HG02840 (cell line): ENCODE measurements at regions not wholly inside any gene's neighbourhood (a gene's known extent, or its start where the extent isn't known, plus 50 kb on each side); places are given as distances from the start of the nearest gene placed in this dataset.
"Not testable (repeated sequence)": the region's sequence is repeated elsewhere in the genome, so short reads cannot be mapped to it uniquely, and the experiment has no call there.

Experiments
- ATAC-seq: cut with Tn5 transposase; IDR thresholded peaks from one replicate; pipeline ENCODE4 v1.9.1; 2021; ENCODE audit warnings: mild to moderate bottlenecking, moderate library complexity, moderate number of reproducible peaks; ENCODE audit not compliant: unreplicated experiment, low FRiP score

DNA sequence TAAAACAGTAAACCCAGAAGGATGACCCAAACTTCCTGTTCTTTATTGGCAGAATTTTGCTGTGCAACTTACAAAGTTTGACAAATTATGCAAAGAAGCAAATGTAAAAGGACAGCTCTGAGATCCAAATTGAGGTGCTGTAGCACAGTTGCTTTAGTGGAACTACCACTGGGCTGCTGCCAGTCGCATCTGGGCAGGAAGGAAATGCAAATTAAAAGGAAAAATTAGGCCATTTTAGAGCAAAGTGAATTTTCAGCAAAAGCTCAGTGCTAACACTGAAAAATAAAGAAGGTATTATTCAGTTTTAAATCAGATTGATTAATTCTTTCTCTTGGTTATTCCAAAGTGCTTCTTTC lies 104.5 kb downstream of the ZMAT3 start:
- peak; percentile 22 for ATAC-seq

DNA sequence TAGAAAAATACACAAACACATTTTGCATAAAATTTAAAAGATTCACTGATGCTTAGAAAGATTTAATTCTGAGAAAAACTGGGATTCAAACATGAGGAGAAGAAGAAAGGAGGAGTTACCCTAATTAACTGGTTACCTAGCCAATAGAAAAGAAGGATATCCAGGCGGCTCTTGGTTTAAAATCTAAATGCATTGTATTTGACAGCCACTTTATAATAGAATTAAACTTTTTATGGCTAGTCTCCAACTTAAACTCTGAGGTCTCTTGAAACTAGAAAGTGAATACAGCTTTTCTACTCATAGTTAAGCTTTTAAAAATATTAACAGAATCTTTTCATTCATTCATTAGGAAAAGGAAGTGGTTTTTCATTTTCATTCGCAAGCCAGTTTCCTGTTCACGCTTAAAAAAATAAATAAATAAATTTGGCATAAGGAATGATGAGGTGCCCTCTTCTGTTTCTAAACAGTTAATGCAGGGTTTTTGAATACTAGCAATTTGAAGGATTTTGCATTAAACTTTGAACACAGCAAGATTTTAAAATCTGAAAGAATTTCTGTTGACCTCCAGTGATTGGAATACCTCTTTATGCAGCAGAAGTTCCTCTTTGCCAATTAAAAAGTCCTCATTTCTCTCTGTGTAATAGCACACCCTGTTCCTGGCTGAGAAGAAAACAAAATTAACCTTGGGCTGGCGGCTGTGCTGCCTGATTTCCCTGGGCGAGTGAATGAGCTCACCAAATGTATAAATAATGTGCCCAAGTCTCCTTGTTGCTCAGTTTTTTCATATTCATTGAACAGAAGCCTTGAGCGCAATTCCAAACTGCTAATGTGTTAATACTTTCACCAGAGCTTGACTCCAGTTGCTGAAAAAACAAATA lies 105.1 kb downstream of the ZMAT3 start:
- peak; percentile 38 for ATAC-seq

DNA sequence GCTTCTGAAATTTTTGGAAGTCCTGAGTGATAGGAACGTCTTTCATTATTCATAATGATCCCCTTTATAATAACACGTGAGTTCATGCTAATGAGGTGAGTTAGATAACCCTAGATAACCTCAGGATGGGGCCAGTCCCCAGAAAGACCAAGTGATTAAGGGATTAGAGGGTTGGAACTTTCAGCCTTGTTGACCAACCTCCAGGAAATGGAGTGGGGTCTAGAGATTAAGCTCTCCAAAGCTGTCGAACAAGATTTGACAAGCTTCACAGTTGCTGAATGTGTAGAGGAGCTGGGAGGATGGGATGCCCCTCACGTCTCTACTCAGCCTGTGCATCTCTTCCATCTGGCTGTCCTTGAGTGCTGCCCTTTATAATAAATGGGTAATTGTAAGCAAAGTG lies 107.1 kb downstream of the ZMAT3 start:
- no peak for ATAC-seq

DNA sequence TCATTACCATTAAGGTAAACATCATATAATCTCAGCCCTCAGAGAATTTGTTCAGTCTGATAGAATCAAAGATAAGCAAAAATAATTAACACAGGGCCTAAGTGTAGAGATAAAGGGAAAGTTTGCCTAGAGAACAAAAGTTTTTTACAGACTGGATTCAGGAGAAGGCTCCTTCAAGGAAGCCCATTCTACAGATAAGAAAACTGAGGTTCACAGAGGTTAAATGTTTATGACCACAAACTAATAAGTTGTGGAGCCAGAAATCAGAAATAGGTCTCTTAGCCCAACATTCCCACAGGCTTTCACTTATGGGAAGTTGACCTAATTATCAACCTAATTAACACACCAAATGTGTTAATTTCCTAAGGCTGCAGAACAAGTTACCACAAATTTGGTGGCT lies 110.7 kb downstream of the ZMAT3 start:
- ATAC-seq = no peak

DNA sequence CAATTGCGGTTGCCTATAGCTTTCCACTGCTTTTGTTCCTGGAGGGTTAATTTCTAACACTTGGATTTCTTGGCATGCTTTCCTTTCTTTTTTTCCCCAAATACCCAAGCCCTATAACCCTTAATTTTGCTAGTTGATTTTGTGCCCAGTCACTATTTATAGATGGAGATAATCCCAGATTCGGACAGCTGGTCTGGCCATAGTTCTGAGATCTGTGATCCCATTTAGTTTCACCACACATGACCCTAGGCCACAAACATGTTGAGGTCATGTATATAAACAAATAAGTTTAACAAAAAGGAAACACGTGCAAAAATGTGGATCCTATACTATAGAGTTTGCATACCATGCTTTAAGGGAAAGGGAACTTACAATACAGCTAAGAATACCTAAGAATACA lies 111.4 kb downstream of the ZMAT3 start:
- ATAC-seq = no peak

DNA sequence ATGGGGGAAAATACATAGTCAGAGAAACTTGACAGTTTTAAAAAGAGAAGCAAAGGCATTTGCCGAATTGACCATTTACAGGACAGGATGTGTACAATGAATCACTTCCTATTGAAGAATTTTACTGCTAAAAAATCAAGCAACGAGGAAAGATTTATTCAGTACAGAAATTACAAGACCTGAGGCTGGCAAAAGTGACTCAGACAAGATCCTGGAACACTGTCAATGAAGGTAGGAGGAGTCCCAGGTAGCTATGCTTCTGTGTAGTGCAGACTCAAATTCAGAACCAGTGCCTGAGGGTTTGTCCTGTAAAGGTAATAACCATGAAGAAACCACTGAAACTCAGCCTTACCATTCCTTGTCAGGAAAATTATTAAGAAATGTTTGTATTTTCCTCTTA lies 120.9 kb downstream of the ZMAT3 start:
- no peak for ATAC-seq

DNA sequence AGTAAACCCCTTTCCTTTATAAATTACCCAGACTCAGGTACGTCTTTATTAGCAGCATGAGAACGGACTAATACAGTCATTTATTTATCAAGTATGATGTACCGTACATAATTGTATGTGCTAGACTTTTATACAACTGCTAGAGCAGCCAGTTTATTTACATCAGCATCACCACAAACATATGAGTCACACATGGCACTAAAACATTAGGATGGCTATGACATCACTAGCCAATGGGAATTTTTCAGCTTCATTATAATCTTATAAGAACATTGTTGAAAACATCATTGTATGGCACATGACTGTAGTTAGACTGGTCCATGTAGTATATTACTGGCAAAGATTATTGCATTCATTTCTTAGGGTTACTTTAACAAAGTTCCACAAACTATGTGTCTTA lies 121.7 kb downstream of the ZMAT3 start:
- ATAC-seq = no peak

DNA sequence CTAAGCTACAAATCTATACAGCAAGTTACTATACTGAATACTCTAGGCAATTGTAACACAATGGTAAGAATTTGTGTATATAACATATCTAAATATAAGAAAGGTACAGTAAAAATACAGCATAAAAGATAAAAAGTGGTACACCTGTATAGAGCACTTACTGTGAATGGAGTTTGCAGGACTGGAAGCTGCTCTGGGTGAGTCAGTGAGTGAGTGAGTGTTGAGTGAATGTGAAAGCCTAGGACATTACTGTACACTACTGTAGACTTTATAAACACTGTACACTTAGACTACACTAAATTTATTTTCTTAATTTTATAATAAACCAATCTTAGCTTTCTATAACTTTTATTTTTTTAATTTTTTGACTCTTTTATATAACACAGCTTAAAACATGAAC lies 123.1 kb downstream of the ZMAT3 start:
- ATAC-seq = no peak

DNA sequence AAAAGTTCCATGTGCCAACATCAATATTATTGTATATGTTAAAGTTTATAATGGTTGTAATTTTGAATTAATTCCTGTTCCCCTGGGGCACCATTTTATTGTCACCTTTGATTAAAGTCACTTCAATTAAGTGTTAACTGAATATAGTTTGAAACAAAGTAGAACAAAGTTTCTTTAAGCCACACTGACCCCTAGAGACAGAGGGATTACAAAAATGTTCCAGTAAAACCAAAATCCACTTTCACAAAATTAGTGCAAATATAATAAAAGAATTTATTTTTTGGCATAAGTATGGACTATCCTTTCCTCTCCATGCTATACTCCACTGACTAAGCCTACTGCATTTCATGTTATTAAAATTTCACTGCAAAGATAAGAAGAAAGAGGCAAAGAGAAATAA lies 123.9 kb downstream of the ZMAT3 start:
- no peak for ATAC-seq

DNA sequence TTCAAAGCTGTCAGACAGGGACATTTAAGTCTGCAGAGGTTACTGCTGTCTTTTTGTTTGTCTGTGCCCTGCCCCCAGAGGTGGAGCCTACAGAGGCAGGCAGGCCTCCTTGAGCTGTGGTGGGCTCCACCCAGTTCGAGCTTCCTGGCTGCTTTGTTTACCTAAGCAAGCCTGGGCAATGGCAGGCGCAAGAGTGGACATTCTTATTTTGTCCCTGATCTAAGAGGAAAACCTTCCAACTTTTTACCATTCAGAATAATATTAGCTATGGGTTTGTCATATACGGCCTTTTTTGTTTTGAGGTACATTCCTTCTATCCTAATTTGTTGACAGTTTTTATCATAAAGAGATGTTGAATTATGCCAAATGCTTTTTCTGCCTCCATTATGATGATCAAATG lies 129.3 kb downstream of the ZMAT3 start:
- not testable (repeated sequence) for ATAC-seq

DNA sequence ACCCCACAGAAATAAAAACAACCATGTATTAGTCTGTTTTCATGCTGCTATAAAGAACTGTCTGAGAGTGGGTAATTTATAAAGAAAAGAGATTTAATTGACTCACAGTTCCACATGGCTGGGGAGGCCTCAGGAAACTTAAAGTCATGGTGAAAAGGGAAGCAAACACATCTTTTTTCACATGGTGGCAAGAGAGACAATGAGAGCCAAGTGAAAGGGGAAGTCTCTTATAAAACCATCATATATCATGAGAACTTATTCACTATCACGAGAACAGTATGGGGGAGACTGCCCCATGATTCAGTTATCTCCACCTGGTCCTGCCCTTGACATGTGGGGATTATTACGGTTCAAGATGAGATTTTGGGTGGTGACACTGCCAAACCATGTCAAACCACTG lies 141.5 kb downstream of the ZMAT3 start:
- ATAC-seq = no peak

DNA sequence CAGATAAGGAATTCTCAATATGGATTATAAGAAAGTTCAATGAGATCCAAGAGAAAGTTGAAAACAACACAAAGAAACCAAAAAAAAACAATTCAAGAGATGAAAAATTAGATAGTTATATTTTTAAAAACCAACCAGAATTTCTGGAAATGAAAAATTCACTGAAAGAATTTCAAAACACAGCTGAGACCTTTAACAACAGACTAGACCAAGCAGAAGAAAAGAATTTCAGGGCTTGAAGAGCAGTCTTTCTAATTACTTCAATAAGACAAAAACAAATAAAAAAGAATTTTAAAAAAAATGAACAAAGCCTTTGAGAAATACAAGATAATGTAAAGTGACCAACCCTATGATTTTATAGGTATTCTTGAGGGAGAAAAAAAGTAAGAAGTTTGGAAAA lies 155.4 kb downstream of the ZMAT3 start:
- no peak for ATAC-seq

DNA sequence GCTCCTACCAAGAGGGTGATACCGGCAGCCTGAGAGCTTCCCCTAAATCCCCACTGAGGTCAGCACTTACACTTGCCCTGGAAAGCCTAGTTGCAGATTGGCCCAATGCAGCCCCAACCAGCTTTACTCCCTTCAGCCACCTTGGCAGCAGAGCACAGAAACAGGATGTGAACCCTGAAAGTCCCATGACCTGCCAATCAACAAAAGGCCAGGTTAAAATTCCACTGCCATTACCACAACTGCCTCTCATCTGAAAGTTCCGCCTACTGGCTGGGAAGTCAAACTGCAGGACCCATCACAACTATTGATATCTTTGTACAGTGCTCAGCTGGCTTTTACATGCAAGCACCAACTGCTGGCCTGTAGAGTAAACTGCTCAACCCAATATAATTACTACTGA lies 156.2 kb downstream of the ZMAT3 start:
- no peak for ATAC-seq

DNA sequence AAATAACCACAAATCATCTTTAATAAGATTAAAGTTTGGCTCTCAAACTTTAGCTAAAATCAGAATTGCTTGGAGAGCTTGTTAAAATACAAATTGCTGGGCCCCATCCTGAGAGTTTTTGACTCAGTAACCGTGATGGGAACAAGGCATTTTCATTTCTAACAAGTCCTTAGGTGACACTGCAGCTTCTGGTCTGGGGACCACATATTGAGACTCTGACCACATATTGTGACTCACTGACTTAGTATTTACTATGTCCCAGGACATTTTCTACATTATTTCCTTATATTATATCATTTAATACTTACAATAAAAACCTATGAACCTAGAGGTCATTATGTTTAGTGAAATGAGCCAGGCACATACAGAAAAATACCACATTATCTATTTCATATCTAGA lies 164.5 kb downstream of the ZMAT3 start:
- ATAC-seq = no peak

DNA sequence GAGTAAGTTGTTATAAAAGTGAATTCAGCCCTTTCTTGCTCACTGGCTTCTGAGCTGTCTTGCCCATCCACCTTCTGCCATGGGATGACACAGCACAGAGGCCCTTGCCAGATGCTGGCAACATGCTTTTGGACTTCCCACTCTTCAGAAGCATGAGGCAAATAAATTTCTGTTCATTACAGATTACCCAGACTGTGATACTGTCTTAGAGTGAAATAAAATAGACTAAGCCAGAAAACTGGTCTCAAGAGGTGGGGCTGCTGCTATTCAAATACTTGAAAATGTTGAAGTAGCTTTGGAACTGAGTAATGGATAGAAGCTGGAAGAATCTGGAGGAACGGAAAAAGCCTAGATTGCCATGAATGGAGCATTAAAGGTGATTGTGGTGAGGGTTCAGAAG lies 170.4 kb downstream of the ZMAT3 start:
- ATAC-seq = no peak

DNA sequence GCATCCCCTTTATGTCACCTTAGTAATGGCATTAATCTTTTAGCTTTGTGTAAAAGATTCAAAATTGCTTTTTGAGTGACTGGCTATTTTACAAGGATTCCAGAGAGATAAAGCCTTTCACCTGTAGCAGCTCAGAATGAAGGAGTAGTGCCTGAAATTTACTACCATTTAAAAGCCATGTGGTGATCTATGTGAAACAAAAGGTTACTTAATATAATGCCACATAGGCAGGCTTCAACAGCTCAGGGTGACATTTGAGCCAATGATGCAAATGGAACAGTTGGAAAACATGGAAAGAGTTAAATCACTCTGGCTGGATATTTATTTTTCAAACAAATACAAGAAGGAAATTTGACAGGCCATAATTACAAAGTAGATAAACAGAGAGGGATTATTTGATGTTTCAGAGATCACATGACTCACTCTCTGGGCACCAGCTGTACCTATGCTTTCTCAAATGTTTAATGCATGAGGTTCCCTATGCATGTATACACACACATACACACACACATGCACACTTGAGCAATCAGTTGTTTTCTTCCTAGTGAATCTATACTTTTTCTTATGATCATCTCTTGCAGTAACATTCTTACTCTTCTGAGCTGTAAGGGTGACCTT lies 171.5 kb downstream of the ZMAT3 start:
- ATAC-seq = no peak

DNA sequence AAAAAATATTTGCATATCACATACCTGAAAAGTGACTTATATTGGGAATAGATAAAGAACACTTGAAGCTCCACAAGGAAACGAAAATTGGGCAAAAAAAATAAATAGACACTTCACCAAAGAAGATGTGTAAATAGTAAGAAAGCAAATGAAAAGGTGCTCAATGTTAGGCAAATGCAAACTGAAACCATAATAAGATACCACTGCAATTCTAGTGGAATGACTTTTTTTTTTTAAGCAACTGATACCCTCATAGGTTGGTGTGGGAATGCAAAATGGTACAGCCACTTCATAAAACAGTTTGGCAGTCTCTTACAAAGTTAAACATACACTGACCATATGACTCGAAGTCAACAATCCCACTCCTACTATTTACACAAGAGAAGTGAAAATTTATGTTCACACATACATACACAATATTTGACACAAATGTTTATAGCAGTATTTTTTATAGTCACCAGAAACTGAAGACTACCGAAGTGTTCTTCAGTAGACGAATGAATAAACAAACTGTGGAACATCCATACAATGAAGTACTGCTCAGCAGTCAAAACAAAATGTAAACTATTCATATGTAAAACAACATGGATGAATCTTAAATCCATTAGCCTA lies 176.3 kb downstream of the ZMAT3 start:
- ATAC-seq = no peak
